Neural cell (in vitro differentiated cells): ENCODE measurements at regions not wholly inside any gene's neighbourhood (a gene's known extent, or its start where the extent isn't known, plus 50 kb on each side); places are given as distances from the start of the nearest gene placed in this dataset.

Experiments used
- H2AFZ ChIP-seq: fragments of 200-600, 300-800 bp; sonication (generic), shearing (Covaris generic); 2 replicates; pipeline ENCODE4 v1.6.0; 2014; ENCODE audit warnings: low read depth, mild to moderate bottlenecking, antibody characterized with exemption, low read length, moderate library complexity
- H3F3A ChIP-seq: fragments of 200-600 bp; shearing (Covaris generic); 2 replicates; pipeline ENCODE4 v1.6.1; 2016; ENCODE audit warnings: mild to moderate bottlenecking, moderate library complexity, mixed read lengths, antibody characterized with exemption, low read length; ENCODE audit not compliant: insufficient read depth, poor library complexity, severe bottlenecking
- H3K27ac ChIP-seq: fragments of 200-600, 300-800 bp; sonication (generic), shearing (Covaris generic); 2 replicates; pipeline ENCODE4 v1.5.1; 2014; ENCODE audit warnings: mild to moderate bottlenecking, low read length, moderate library complexity
- H3K27me3 ChIP-seq: fragments of 300-800, 200-600 bp; sonication (generic), shearing (Covaris generic); 2 replicates; pipeline ENCODE4 v1.6.0; 2014; ENCODE audit warnings: mild to moderate bottlenecking, low read depth, low read length, moderate library complexity; ENCODE audit not compliant: insufficient read depth
- H3K36me3 ChIP-seq: fragments of 300-800, 200-600 bp; sonication (generic), shearing (Covaris generic); 2 replicates; pipeline ENCODE4 v1.5.1; 2014; ENCODE audit warnings: mild to moderate bottlenecking, antibody characterized with exemption, low read length, moderate library complexity; ENCODE audit not compliant: insufficient read depth
- H3K4me2 ChIP-seq: fragments of 300-800, 200-600 bp; sonication (generic), shearing (Covaris generic); 2 replicates; pipeline ENCODE4 v1.6.0; 2014; ENCODE audit warnings: mild to moderate bottlenecking, low read length
- H3K4me3 ChIP-seq: fragments of 300-800, 200-600 bp; sonication (generic), shearing (Covaris generic); 2 replicates; pipeline ENCODE4 v1.5.1; 2014; ENCODE audit warnings: mild to moderate bottlenecking, low read length, moderate library complexity
- H3K79me2 ChIP-seq: fragments of 200-600 bp; shearing (Covaris generic); replicated peaks from 2 replicates; pipeline ENCODE4 v1.6.0; 2014; ENCODE audit warnings: mild to moderate bottlenecking, low read length, moderate library complexity; ENCODE audit not compliant: insufficient read depth
- H3K9ac ChIP-seq: fragments of 300-800, 200-600 bp; sonication (generic), shearing (Covaris generic); 2 replicates; pipeline ENCODE4 v1.6.1; 2016; ENCODE audit warnings: mild to moderate bottlenecking, low read length, mixed read lengths
- H3K9me2 ChIP-seq: fragments of 200-600 bp; shearing (Covaris generic); 2 replicates; pipeline ENCODE4 v1.6.1; 2016; ENCODE audit warnings: mild to moderate bottlenecking, low read length, mixed read lengths; ENCODE audit not compliant: insufficient read depth
- H3K9me3 ChIP-seq: fragments of 200-600, 300-800 bp; sonication (generic), shearing (Covaris generic); 2 replicates; pipeline ENCODE4 v1.6.1; 2016; ENCODE audit warnings: mild to moderate bottlenecking, mixed run types, low read length, moderate library complexity, mixed read lengths
- H4K20me1 ChIP-seq: fragments of 200-600 bp; shearing (Covaris generic); 2 replicates; pipeline ENCODE4 v1.6.1; 2016; ENCODE audit warnings: mild to moderate bottlenecking, mixed run types; ENCODE audit not compliant: insufficient read depth
- CTCF ChIP-seq: fragments of 450-650 bp; IDR thresholded peaks from 2 replicates; pipeline ENCODE4 v1.5.1; 2014; ENCODE audit warnings: antibody characterized with exemption, mild to moderate bottlenecking, moderate library complexity; ENCODE audit not compliant: poor library complexity, severe bottlenecking
- EP300 ChIP-seq: fragments of 450-650 bp; conservative IDR thresholded peaks from 2 replicates; pipeline ENCODE4 v1.6.1; 2014; ENCODE audit warnings: antibody characterized with exemption, mild to moderate bottlenecking, moderate library complexity; ENCODE audit not compliant: poor library complexity, severe bottlenecking
- EZH2 ChIP-seq: fragments of 200-600, 300-800 bp; shearing (Covaris generic), sonication (generic); IDR thresholded peaks from 2 replicates; pipeline ENCODE4 v1.6.1; 2014; ENCODE audit warnings: antibody characterized with exemption, low read length, borderline replicate concordance, mild to moderate bottlenecking; ENCODE audit not compliant: insufficient read depth, poor library complexity, severe bottlenecking
- MXI1 ChIP-seq: fragments of 450-650 bp; conservative IDR thresholded peaks from 2 replicates; pipeline ENCODE4 v1.6.1; 2014; ENCODE audit warnings: antibody characterized with exemption, mild to moderate bottlenecking; ENCODE audit not compliant: poor library complexity, severe bottlenecking
- POLR2AphosphoS5 ChIP-seq: IDR thresholded peaks from 2 replicates; pipeline ENCODE4 v1.6.1; 2012
- RAD21 ChIP-seq: fragments of 450-650 bp; conservative IDR thresholded peaks from 2 replicates; pipeline ENCODE4 v1.6.1; 2014; ENCODE audit warnings: antibody characterized with exemption, mild to moderate bottlenecking, moderate library complexity
- REST ChIP-seq: IDR thresholded peaks from 2 replicates; pipeline ENCODE4 v1.6.1; 2012; ENCODE audit warnings: borderline replicate concordance
- SMC3 ChIP-seq: fragments of 450-650 bp; conservative IDR thresholded peaks from 2 replicates; pipeline ENCODE4 v1.6.1; 2014; ENCODE audit warnings: antibody characterized with exemption, mild to moderate bottlenecking, moderate library complexity; ENCODE audit not compliant: poor library complexity
- TAF1 ChIP-seq: IDR thresholded peaks from 2 replicates; pipeline ENCODE4 v1.6.1; 2012; ENCODE audit warnings: low read depth

GRCh38 chr9:13756943-13757342 lies 477.5 kb upstream of the MPDZ start:
- no peak overlapping the region for H3K9ac ChIP-seq
- no peaks in the 10 kb centered on the region for H4K20me1 ChIP-seq
- H3K27me3 ChIP-seq, result no peaks in the 10 kb centered on the region
- H3K27ac ChIP-seq, result no peak overlapping the region
- no peak overlapping the region for H3K4me2 ChIP-seq
- no peak overlapping the region for H3K4me3 ChIP-seq
- H3K79me2 ChIP-seq, result no peaks in the 10 kb centered on the region
- no peak for TF ChIP-seq TAF1
- no peak for TF ChIP-seq SMC3
- TF ChIP-seq RAD21, result no peak
- TF ChIP-seq EP300, result no peak
- TF ChIP-seq MXI1, result no peak
- no peak for TF ChIP-seq REST
- no peak for TF ChIP-seq CTCF
- no peak for TF ChIP-seq POLR2AphosphoS5
- TF ChIP-seq EZH2, result no peak
- H2AFZ ChIP-seq, result no peak overlapping the region
- no peaks in the 10 kb centered on the region for H3K9me3 ChIP-seq
- no peaks in the 10 kb centered on the region for H3K36me3 ChIP-seq
- H3K9me2 ChIP-seq, result no peaks in the 10 kb centered on the region
- no peaks in the 10 kb centered on the region for H3F3A ChIP-seq

- H4K20me1 ChIP-seq, result no peaks in the 10 kb centered on the region
- H3K4me2 ChIP-seq, result no peak overlapping the region
- H3K27me3 ChIP-seq, result no peaks in the 10 kb centered on the region
- H2AFZ ChIP-seq, result no peak overlapping the region
- TF ChIP-seq EZH2, result no peak
- TF ChIP-seq MXI1, result no peak
- no peak for TF ChIP-seq REST
- TF ChIP-seq POLR2AphosphoS5, result no peak
- TF ChIP-seq TAF1, result no peak
- no peak for TF ChIP-seq EP300
- TF ChIP-seq CTCF, result no peak
- TF ChIP-seq SMC3, result no peak
- TF ChIP-seq RAD21, result no peak
- no peak overlapping the region for H3K9ac ChIP-seq
- no peaks in the 10 kb centered on the region for H3K79me2 ChIP-seq
- H3K9me2 ChIP-seq, result no peaks in the 10 kb centered on the region
- H3K36me3 ChIP-seq, result no peaks in the 10 kb centered on the region
- no peaks in the 10 kb centered on the region for H3K9me3 ChIP-seq
- H3F3A ChIP-seq, result no peaks in the 10 kb centered on the region
- no peak overlapping the region for H3K4me3 ChIP-seq
- H3K27ac ChIP-seq, result no peak overlapping the region
These were observed 476.1 kb upstream of the MPDZ start for GRCh38 chr9:13755551-13755950.
